ENCODE measurements at regions not wholly inside any gene's neighbourhood (a gene's known extent, or its start where the extent isn't known, plus 50 kb on each side); places are given as distances from the start of the nearest gene placed in this dataset.
"Not testable (repeated sequence)": the region's sequence is repeated elsewhere in the genome, so short reads cannot be mapped to it uniquely, and the experiment has no call there.

DNA sequence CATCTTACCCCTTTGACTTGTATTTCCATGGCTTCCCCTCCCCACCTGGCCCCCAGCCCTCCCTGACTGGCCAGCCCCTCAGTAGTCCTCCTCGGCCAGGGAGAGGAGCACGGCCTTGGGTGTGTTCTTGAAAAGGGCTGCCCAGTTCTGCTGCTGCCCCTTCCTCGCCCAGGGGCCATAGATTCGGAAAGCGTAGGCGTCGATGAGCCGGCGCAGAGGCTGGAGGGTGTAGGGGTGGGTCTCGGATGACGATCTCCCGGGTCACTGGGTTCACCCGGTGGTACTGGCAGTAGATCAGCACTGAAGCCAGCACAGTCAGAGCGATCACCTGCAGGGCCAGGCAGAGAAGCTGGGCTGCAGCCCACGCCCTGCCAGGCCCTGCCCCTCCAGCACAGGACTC is 71.7 kb downstream of the ZNF479 start:
- intact Hi-C loops (cut with DNase I; ENCODE audit: low total_unique reads); DNase-seq (ENCODE audit: low spot score in 2 of 2); H3K4me3 ChIP-seq (ENCODE audit: low read depth, poor library complexity, severe bottlenecking): not testable (repeated sequence)
- 73 to 76% methylated on average over 3 to 12 of the region's 15 CpGs for WGBS, 2 donors

DNA sequence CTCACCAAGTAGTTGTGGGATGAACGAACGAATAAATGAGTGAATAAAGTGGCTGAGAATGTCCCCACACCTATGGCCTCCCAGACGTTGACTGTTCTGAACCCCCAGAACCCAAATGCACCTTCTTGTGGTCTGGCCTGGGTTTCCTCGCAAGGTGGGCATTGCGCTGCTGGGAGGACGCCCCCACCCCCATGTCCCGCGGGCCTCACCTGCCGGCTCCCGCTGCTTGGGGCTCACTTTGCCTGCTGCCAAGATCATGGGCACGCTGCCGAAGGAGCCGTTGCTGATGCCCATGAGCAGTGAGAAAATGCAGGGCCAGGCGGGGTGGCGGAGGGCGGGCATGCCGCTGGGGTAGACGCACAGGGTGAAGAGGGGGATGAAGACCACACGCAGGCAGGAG is 115.9 kb downstream of the ZNF479 start:
- DNase-seq (ENCODE audit: low spot score in 2 of 2); intact Hi-C loops (cut with DNase I; ENCODE audit: low total_unique reads); H3K4me3 ChIP-seq (ENCODE audit: low read depth, poor library complexity, severe bottlenecking): not testable (repeated sequence)
- 94% methylated on average over 12 of the region's 19 CpGs; no CpG with 5 or more reads in 1 of the 2 donors for WGBS, 2 donors

DNA sequence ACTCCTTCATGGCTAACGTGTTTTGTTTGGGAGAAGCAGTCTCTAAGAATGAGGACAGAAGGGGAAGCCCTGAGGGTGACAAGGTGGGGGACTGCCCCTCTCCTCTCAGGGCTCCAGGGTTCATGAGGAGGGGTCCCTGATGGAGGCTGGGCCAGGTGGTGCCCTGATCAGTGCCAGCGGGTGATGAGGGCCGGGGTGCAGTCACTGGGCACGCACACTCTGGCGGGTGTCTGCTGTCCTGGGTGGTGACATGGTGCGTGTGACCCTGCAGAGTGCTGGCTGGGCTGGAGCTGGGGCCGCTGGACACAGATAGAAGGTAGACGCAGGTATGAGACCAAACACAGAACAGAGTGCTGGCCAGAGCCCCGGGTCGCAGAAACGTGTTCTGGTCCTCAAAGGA is 118.5 kb downstream of the ZNF479 start:
- H3K4me3 ChIP-seq (ENCODE audit: low read depth, poor library complexity, severe bottlenecking); DNase-seq (ENCODE audit: low spot score in 2 of 2); intact Hi-C loops (cut with DNase I; ENCODE audit: low total_unique reads): not testable (repeated sequence)
- 91 to 92% methylated on average over 6 to 7 of the region's 11 CpGs for WGBS, 2 donors

DNA sequence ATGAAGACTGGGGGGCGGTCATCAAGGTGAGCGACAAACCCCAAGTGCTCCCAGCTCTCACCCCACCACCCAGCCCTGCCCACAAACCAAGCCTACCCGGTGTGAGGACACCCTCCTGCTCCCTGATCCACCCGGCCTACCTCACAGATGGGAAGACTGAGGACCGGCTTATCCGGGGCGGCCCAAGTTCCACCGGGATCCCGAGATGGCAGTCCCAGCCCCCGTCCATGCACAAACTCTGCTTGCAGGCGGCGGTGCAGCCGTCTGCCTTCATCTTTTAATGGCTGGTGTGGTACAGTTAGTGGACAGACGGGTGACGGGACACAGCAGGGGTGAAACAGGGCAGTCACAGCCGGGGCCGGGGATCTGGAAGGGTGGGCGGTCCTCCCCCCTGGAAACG is 119.3 kb downstream of the ZNF479 start:
- DNase-seq (ENCODE audit: low spot score in 2 of 2) = not testable (repeated sequence)
- 93 to 98% methylated on average over 7 to 14 of the region's 19 CpGs for WGBS, 2 donors

DNA sequence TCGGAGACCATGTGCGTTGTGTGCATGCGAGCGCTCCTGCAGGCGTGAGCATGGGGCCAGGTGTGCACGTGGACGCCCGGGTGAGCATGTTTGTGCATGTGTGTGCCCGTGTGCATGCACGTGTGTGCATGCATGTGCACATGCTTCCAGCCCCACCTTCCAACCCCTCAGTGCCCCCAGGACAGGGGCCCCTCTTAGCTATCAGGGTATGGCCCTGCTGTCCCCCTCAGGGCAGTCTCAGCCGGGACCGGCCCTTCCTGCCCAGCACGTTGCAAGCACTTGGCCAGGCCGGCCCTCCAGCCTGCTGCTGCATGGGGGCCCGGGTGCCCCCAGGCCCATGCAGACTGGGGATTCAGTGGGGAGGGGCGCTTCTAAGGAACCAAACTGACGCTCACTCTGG is 123.0 kb downstream of the ZNF479 start:
- DNase-seq (ENCODE audit: low spot score in 2 of 2); H3K4me3 ChIP-seq (ENCODE audit: low read depth, poor library complexity, severe bottlenecking); intact Hi-C loops (cut with DNase I; ENCODE audit: low total_unique reads): not testable (repeated sequence)
- WGBS, 2 donors = 80 to 100% methylated on average over 2 to 8 of the region's 17 CpGs

More for the DNA sequence above, 119.3 kb downstream of the ZNF479 start:
- intact Hi-C loops (cut with DNase I; ENCODE audit: low total_unique reads); H3K4me3 ChIP-seq (ENCODE audit: low read depth, poor library complexity, severe bottlenecking): not testable (repeated sequence)

DNA sequence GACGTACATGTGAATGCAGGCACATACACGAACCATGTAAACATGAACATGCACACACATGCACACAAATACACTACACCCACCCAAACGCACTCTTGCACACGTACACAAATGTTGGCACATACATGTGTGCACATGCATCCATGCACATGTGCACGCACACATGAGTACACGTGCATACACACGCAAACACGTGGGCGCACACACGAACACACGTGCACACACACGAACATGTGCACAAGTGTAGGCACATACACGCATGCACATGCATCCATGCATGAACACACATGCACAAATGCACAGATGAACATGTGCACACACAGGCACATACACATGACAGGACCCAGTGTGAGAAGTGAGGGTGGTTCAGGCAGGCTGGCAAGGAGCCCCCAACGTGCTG is 126.3 kb downstream of the ZNF479 start:
- WGBS, 2 donors = 39 to 80% methylated on average over 6 to 9 of the region's 14 CpGs
- DNase-seq (ENCODE audit: low spot score in 2 of 2); intact Hi-C loops (cut with DNase I; ENCODE audit: low total_unique reads); H3K4me3 ChIP-seq (ENCODE audit: low read depth, poor library complexity, severe bottlenecking): not testable (repeated sequence)

DNA sequence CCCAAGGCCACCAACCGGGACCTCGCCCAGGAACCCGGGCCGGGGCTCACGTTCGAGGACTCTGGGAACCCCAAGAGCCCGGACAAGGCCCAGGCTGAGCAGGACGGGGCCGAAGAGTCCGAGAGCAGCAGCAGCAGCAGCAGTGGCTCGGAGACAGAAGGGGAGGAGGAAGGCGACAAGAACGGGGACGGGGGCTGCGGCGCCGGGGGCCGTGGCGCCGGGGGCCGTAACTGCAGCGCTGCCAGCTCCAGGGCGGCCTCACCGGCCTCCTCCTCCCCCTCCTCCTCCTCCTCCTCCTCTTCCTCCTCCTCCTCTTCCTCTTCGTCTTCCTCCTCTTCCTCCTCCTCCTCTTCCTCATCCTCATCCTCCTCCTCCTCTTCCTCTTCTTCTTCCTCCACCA is 128.4 kb downstream of the ZNF479 start:
- H3K4me3 ChIP-seq (ENCODE audit: low read depth, poor library complexity, severe bottlenecking); DNase-seq (ENCODE audit: low spot score in 2 of 2); intact Hi-C loops (cut with DNase I; ENCODE audit: low total_unique reads): not testable (repeated sequence)
- WGBS, 2 donors = 86 to 89% methylated on average over 11 to 20 of the region's 25 CpGs

DNA sequence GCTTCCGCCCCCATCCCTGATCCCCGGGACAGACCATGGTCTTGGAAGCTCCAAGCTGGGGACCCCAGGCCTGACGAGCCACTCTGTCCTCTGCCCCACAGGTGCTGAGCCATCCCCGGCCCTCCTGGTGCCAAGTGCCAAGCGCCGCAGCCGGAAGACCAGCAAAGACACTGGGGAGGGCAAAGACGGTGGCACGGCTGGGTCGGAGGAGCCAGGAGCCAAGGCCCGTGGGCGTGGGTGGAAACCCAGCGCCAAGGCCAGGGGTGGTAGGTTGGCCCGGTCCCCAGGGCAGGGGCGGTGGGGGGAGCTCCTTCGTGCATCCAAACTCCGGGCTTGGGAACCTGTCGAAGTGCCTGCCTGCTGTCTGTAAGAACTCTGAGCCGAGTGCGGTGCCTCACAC is 130.3 kb downstream of the ZNF479 start:
- intact Hi-C loops (cut with DNase I; ENCODE audit: low total_unique reads); H3K4me3 ChIP-seq (ENCODE audit: low read depth, poor library complexity, severe bottlenecking); DNase-seq (ENCODE audit: low spot score in 2 of 2): not testable (repeated sequence)
- 80 to 87% methylated on average over 1 to 3 of the region's 20 CpGs for WGBS, 2 donors

DNA sequence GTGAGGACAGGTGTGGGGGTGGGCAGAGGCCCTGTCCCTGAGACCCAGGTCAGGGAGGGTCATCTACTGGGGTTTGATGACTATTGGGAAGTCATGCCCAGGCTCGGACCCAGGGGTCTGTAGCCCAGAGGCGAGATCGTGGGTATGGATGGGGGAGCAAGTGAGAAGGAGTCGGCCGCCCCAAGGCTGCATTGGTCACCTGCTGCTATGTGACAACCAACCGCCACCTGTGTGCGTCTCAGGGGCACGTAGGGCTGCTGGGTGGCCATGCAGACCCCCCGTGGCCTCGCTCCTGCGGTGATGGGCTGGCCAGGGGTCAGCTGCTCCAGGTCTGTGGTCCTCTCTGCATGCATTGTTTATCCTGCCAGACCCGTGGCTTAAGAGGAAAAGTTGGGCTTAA is 138.5 kb downstream of the ZNF479 start:
- WGBS, 2 donors = 82 to 89% methylated on average over 11 of the region's 12 CpGs
- DNase-seq (ENCODE audit: low spot score in 2 of 2); H3K4me3 ChIP-seq (ENCODE audit: low read depth, poor library complexity, severe bottlenecking); intact Hi-C loops (cut with DNase I; ENCODE audit: low total_unique reads): not testable (repeated sequence)

DNA sequence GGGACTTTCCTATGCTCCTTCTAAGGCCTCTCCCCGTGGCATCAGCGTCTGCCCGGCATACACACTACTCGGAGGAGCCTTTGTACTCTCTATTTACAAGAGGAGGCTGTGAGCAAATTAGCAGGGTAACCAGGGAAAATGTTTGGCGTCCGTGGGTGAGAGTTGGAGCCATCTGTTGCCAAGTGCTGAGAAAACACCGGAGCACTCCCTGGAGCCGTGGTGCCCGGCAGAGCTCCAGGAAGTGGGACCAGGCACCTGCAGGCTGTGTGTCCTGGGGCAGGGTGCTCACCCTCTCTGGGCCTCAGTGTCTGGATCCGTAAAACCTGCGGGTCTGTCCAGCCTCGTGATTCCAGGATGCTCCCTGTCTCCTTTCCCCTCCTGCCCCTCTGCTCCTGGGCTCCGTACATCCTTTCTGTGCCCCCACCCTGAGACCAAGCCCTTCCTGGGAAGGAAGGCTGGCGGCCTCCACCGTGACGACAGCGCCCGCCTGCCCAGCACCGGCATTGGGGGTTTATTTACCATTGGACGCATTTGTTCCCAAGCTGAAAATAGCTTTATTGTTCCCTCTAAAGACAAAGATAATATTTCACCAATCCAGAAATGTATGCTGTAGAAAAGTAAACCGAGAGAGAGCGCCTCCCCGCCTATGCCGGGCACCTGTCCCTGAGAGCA is 174.4 kb downstream of the ZNF479 start:
- H3K4me3 ChIP-seq (ENCODE audit: low read depth, poor library complexity, severe bottlenecking); intact Hi-C loops (cut with DNase I; ENCODE audit: low total_unique reads); DNase-seq (ENCODE audit: low spot score in 2 of 2): not testable (repeated sequence)
- 95 to 97% methylated on average over 8 to 14 of the region's 24 CpGs for WGBS, 2 donors

DNA sequence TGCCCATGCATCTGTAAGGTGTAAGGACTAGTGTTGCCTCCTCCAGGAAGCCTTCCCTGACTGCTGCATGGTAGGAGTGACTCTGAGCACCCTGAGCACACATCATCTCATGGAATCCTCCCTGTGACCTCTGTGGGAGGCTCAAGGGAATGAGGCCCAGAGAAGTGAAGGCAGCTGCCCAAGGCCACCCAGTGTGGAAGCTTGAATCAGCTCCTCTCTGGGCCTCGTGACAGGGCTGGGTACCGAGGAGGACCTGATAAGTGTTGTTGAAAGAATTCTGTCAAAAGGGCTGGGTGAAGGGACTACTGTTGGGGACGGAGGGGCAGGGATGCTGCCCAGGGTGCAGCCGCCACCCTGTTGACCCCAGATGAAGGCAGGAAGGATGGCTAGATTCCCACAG is 175.2 kb downstream of the ZNF479 start:
- intact Hi-C loops (cut with DNase I; ENCODE audit: low total_unique reads); DNase-seq (ENCODE audit: low spot score in 2 of 2); H3K4me3 ChIP-seq (ENCODE audit: low read depth, poor library complexity, severe bottlenecking): not testable (repeated sequence)
- 81 to 86% methylated on average over 2 of the region's 4 CpGs for WGBS, 2 donors

DNA sequence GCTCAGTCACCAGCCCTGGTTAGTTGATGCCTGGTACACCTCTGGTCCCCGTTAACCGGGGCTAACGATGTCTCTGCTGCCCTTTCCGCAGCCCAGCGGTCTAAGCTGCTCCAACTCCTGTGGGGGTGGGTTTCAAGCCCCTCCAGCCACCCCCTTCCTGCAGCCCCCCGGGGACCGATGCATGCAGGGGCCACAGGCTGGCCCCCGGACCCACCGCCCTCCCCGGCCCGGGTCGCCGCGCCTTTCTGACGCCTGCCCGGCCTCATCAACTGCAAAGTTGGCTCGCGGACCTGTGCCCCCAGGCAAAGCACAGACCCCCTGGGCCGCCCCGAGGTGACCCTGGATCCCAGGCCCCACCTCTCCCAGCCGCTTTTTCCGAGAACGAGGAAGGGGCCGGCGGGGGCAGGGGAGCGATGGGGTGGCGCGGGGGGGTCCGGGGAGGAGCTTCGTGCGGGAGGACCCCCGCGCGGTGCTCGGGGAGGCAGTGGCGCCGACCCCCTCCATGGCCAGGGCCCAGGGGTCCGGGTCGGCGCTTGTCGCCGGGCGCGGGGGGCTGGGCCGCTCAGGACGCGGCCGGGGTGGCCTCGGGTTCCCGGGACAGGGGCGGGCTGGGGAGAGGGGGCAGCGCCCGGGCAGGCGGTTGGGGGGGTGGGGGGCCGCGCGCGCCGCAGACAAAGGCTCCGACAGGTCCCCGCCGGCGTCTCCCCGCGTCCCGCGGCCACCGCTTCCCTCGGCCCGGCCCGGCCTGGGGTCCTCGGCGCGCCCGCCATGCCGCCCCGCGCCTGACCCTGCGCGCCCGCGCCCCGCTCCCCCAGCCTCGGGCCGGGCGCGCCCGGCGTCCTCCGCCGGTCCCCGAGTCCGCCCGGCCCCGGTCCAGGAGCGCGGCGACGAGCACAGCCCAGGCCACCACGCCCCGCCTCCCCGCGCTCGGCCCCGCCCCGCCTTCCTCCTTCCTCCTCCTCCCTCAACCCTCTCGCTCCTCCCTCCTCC is 183.6 kb downstream of the ZNF479 start:
- H3K4me3 ChIP-seq (ENCODE audit: low read depth, poor library complexity, severe bottlenecking); intact Hi-C loops (cut with DNase I; ENCODE audit: low total_unique reads): not testable (repeated sequence)
- WGBS, 2 donors = 60 to 64% methylated on average over 3 to 16 of the region's 107 CpGs
- peak in 1 of 2 donors; percentile 21 for DNase-seq (ENCODE audit: low spot score in 2 of 2)

DNA sequence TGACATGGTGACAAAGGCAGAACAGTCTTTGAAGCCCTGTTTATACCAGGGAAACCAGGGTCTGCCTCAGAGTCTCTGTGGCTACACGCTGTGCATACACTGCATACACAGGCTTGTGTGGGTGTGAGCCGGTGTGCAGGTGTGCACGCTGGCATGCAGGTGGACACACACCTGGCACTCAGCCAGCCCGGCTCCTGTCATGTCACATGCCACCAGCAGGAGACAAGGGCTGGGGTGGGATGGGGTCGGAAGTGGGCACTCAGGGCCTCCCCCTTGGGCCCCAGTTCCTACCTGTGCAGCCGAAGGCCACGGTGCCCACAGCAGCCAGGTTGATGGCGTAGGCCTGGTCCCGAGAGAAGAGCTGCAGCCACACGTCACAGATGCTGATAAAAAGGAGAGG is 192.2 kb downstream of the ZNF479 start:
- DNase-seq (ENCODE audit: low spot score in 2 of 2); H3K4me3 ChIP-seq (ENCODE audit: low read depth, poor library complexity, severe bottlenecking); intact Hi-C loops (cut with DNase I; ENCODE audit: low total_unique reads): not testable (repeated sequence)
- no CpG with 5 or more reads among the region's 10 CpGs for WGBS, 2 donors

DNA sequence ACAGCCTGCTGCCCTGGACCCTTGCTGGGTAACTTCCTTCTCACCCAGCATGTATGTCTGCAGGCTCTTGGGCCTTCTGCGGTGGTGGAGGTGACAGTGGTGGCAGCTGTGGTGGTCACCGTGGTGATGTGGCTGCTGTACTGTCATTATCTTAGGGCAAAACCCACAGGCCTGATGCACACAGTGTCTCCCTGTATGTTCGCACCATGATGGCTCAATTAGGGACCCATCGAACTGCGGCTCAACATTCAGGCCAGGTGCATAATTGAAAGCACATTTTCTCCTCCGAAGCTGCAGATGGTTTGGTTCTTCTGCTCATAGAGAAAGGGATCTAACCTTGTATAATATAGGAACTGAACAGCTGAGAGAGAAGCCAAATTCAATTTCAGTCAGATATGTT is 208.3 kb downstream of the ZNF479 start:
- intact Hi-C loops (cut with DNase I; ENCODE audit: low total_unique reads); H3K4me3 ChIP-seq (ENCODE audit: low read depth, poor library complexity, severe bottlenecking); DNase-seq (ENCODE audit: low spot score in 2 of 2): not testable (repeated sequence)
- WGBS, 2 donors = 78 to 79% methylated on average over 3 to 4 of the region's 6 CpGs

DNA sequence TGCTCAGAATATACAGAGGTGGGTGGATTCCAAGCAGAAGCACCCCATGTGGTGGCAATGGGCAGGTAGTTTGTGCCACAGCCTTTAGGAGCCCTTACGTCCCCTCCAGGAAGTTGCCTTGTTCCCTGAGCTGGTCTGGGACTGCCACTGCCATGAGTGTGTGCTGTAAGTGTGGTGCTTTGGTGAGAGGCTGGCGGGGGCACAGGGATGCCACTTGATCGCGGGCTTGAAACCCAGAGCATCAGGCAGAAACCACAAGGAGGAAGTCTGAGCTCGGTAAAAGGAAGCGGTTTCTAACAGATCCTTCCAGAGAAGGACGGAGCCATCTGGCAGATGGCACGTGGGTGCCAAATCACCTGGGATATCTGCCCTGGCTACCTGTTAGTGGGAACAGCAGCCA is 221.3 kb downstream of the ZNF479 start:
- 70 to 81% methylated on average over 6 to 7 of the region's 8 CpGs for WGBS, 2 donors
- intact Hi-C loops (cut with DNase I; ENCODE audit: low total_unique reads); H3K4me3 ChIP-seq (ENCODE audit: low read depth, poor library complexity, severe bottlenecking); DNase-seq (ENCODE audit: low spot score in 2 of 2): not testable (repeated sequence)
